ENCODE measurements at regions not wholly inside any gene's neighbourhood (a gene's known extent, or its start where the extent isn't known, plus 50 kb on each side); places are given as distances from the start of the nearest gene placed in this dataset.

DNA sequence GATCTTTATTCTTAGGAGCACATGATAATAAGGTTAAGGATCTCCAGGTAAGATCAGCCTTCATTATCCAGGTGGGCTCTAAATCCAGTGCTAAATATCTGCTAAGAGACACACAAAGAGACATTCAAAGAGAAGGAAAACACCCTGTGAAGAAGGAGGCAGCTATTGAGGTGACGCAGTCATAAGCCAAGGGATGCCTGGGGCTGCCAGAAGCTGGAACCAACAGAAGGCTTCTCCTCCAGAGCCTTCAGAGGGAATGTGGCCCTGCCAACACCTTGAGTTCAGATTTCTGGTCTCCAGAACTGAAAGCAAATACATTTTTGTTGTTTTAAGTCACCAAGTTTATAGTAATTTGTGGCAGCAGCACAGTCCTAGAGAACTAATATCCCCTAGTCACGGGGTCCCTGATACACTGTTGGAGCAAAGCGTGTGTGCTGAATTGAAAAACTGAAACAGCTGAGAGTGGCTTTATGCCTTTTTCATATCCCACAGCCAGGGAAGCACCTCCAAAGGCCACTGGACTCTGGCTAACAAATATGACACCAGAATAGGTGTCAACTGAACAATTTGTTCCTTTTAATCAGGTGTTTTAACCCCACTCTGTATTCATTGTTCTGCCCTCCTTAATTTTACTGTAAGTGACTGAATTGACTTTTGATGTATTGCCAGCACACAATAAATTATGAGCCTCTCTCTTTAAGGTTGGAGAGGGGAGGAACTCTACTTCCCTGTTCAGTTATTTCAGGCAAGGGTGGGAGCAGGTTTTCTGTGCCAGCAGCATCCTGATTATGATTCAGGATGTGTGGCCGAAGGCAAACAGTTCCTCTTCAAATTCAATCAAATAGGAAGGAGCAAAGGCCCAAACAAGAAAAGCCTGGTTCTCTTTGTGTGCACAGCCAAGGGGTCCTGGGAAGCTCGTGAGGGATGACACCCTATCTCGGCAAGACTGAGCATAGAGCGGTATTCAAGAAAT is 151.8 kb upstream of the HES1 start (continued):
- TF ChIP-seq, protein P1, sequence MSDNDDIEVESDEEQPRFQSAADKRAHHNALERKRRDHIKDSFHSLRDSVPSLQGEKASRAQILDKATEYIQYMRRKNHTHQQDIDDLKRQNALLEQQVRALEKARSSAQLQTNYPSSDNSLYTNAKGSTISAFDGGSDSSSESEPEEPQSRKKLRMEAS (IDR thresholded peaks at IDR 0.05) = no peak
- no peak for TF ChIP-seq POU5F1 (IDR thresholded peaks at IDR 0.05; ENCODE audit: low read depth, low read length)

All from H1 (cell line).